ENCODE measurements at regions not wholly inside any gene's neighbourhood (a gene's known extent, or its start where the extent isn't known, plus 50 kb on each side); places are given as distances from the start of the nearest gene placed in this dataset.

DNA sequence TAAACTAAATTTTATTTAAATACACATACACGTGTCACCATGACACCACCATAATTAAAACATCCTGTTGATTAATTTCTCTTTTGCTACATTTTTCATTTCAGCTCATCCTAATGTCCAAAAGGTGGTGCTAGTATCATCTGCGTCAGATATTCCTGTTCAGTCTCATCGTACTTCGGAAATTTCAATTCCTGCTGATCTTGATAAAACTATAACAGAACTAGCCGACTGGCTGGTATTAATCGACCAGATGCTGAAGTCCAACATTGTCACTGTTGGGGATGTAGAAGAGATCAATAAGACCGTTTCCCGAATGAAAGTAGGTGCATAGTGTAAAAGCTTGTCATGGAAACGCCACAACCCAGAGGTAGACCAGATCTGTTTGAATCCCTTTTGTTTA is 263.4 kb downstream of the UTRN start:
- TF ChIP-seq, protein P1, sequence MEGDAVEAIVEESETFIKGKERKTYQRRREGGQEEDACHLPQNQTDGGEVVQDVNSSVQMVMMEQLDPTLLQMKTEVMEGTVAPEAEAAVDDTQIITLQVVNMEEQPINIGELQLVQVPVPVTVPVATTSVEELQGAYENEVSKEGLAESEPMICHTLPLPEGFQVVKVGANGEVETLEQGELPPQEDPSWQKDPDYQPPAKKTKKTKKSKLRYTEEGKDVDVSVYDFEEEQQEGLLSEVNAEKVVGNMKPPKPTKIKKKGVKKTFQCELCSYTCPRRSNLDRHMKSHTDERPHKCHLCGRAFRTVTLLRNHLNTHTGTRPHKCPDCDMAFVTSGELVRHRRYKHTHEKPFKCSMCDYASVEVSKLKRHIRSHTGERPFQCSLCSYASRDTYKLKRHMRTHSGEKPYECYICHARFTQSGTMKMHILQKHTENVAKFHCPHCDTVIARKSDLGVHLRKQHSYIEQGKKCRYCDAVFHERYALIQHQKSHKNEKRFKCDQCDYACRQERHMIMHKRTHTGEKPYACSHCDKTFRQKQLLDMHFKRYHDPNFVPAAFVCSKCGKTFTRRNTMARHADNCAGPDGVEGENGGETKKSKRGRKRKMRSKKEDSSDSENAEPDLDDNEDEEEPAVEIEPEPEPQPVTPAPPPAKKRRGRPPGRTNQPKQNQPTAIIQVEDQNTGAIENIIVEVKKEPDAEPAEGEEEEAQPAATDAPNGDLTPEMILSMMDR (IDR thresholded peaks at IDR 0.05; ENCODE audit: low read length): no peak
- TF ChIP-seq EZH2 (IDR thresholded peaks at IDR 0.05; ENCODE audit: borderline replicate concordance, low read length): no peak

All from OCI-LY1 (cell line).